ENCODE measurements at regions not wholly inside any gene's neighbourhood (a gene's known extent, or its start where the extent isn't known, plus 50 kb on each side); places are given as distances from the start of the nearest gene placed in this dataset.

DNA sequence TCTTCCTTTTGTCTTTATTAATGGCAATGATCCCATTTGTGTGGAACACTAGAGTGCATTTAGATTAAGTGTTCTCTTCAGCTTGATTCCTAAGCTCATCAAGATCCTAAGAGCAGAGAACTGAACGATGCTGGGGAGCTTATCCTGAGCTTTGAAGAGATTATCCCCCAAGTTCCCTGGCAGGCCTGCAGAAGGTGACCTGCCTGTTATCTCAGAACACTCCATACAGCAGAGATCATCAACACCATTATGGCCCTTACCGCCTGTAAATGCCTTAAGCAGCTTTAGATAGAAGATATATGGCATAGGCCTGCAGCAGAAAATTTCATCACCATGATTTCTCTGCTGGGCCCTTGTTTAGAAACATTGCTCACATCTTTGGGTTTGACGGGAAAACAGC lies 779.9 kb upstream of the MAP3K7 start:
- TF ChIP-seq, protein P1, sequence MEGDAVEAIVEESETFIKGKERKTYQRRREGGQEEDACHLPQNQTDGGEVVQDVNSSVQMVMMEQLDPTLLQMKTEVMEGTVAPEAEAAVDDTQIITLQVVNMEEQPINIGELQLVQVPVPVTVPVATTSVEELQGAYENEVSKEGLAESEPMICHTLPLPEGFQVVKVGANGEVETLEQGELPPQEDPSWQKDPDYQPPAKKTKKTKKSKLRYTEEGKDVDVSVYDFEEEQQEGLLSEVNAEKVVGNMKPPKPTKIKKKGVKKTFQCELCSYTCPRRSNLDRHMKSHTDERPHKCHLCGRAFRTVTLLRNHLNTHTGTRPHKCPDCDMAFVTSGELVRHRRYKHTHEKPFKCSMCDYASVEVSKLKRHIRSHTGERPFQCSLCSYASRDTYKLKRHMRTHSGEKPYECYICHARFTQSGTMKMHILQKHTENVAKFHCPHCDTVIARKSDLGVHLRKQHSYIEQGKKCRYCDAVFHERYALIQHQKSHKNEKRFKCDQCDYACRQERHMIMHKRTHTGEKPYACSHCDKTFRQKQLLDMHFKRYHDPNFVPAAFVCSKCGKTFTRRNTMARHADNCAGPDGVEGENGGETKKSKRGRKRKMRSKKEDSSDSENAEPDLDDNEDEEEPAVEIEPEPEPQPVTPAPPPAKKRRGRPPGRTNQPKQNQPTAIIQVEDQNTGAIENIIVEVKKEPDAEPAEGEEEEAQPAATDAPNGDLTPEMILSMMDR (IDR thresholded peaks at IDR 0.05; ENCODE audit: poor library complexity), result no peak
- no peak for TF ChIP-seq EZH2 (IDR thresholded peaks at IDR 0.05; ENCODE audit: borderline replicate concordance)
- TF ChIP-seq EZH2phosphoT487 (IDR thresholded peaks at IDR 0.05; ENCODE audit: low read depth, severe bottlenecking, unreplicated experiment), result peak; percentile 47

All from hepatocyte (in vitro differentiated cells).